Fibroblast of gingiva (primary cell): ENCODE measurements at regions not wholly inside any gene's neighbourhood (a gene's known extent, or its start where the extent isn't known, plus 50 kb on each side); places are given as distances from the start of the nearest gene placed in this dataset.

Source experiments
- DNase-seq: peaks from one replicate; pipeline ENCODE4 v3.0.0-alpha.2; 2011; ENCODE audit warnings: low read depth

GRCh38 chr1:216983823-216984222 lies 260.6 kb upstream of the ESRRG start:
- no peak for DNase-seq

- DNase-seq = no peak
These were observed 238.3 kb upstream of the ESRRG start for GRCh38 chr1:216961516-216961915.

- no peak for DNase-seq
These were observed 237.5 kb upstream of the ESRRG start for GRCh38 chr1:216960716-216961115.

GRCh38 chr1:216958569-216958968 lies 235.3 kb upstream of the ESRRG start:
- DNase-seq = no peak

- DNase-seq = no peak
These were observed 230.3 kb upstream of the ESRRG start for GRCh38 chr1:216953495-216953894.

GRCh38 chr1:216952864-216953263 lies 229.6 kb upstream of the ESRRG start:
- DNase-seq = no peak

GRCh38 chr1:216945538-216946080 lies 222.4 kb upstream of the ESRRG start:
- DNase-seq = no peak

- no peak for DNase-seq
These were observed 221.8 kb upstream of the ESRRG start for GRCh38 chr1:216944864-216945510.

- DNase-seq = no peak
These were observed 214.3 kb upstream of the ESRRG start for GRCh38 chr1:216937491-216937890.

- no peak for DNase-seq
These were observed 213.6 kb upstream of the ESRRG start for GRCh38 chr1:216936779-216937178.

GRCh38 chr1:216935901-216936300 lies 212.7 kb upstream of the ESRRG start:
- DNase-seq = no peak

GRCh38 chr1:216932424-216932823 lies 209.2 kb upstream of the ESRRG start:
- no peak for DNase-seq

GRCh38 chr1:216929870-216930582 lies 206.8 kb upstream of the ESRRG start:
- DNase-seq = no peak

GRCh38 chr1:216927633-216928032 lies 204.4 kb upstream of the ESRRG start:
- no peak for DNase-seq

- no peak for DNase-seq
These were observed 203.7 kb upstream of the ESRRG start for GRCh38 chr1:216926720-216927510.

- no peak for DNase-seq
These were observed 202.9 kb upstream of the ESRRG start for GRCh38 chr1:216925962-216926625.

GRCh38 chr1:216924732-216925131 lies 201.5 kb upstream of the ESRRG start:
- no peak for DNase-seq

GRCh38 chr1:216923601-216924000 lies 200.4 kb upstream of the ESRRG start:
- no peak for DNase-seq

GRCh38 chr1:216922406-216922805 lies 199.2 kb upstream of the ESRRG start:
- DNase-seq = no peak

- no peak for DNase-seq
These were observed 198.6 kb upstream of the ESRRG start for GRCh38 chr1:216921866-216922265.

GRCh38 chr1:216919060-216919970 lies 196.1 kb upstream of the ESRRG start:
- no peak for DNase-seq
